ENCODE measurements at regions not wholly inside any gene's neighbourhood (a gene's known extent, or its start where the extent isn't known, plus 50 kb on each side); places are given as distances from the start of the nearest gene placed in this dataset.
"Not testable (repeated sequence)": the region's sequence is repeated elsewhere in the genome, so short reads cannot be mapped to it uniquely, and the experiment has no call there.

DNA sequence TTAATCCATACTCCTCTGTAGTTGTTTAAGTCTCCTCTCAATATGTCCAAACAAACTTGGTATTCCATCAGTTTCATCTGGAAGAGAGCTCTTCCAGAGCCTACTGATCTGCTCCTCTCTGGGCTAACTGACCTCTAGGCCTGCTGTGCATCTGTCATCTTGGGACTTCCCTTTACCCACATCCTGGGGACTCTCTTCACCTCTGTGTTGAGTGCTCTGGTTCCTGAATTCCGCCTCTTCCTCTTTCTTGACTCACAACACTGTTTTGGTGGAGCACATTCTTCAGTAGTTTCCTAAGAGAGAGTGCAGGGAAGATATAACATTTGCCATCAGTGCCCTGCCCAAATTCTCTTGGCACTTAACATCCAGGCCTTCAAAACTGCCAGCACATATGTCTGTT is 55.9 kb upstream of the NOTCH2NLA start:
- DNase-seq (ENCODE audit: low spot score in 2 of 2); in situ Hi-C loops (cut with MboI; ENCODE audit: low sequenced_read_pairs); H3K4me1 ChIP-seq; H3K9me3 ChIP-seq; H3K27me3 ChIP-seq (ENCODE audit: low read depth); H3K36me3 ChIP-seq (replicated peaks); H3K4me3 ChIP-seq: not testable (repeated sequence)

GRCh38 chr1:146283527-146283880 is 54.7 kb upstream of the NOTCH2NLA start:
- H3K36me3 ChIP-seq (replicated peaks); H3K27me3 ChIP-seq (ENCODE audit: low read depth); DNase-seq (ENCODE audit: low spot score in 2 of 2); H3K4me1 ChIP-seq; H3K9me3 ChIP-seq; H3K4me3 ChIP-seq; in situ Hi-C loops (cut with MboI; ENCODE audit: low sequenced_read_pairs): not testable (repeated sequence)

DNA sequence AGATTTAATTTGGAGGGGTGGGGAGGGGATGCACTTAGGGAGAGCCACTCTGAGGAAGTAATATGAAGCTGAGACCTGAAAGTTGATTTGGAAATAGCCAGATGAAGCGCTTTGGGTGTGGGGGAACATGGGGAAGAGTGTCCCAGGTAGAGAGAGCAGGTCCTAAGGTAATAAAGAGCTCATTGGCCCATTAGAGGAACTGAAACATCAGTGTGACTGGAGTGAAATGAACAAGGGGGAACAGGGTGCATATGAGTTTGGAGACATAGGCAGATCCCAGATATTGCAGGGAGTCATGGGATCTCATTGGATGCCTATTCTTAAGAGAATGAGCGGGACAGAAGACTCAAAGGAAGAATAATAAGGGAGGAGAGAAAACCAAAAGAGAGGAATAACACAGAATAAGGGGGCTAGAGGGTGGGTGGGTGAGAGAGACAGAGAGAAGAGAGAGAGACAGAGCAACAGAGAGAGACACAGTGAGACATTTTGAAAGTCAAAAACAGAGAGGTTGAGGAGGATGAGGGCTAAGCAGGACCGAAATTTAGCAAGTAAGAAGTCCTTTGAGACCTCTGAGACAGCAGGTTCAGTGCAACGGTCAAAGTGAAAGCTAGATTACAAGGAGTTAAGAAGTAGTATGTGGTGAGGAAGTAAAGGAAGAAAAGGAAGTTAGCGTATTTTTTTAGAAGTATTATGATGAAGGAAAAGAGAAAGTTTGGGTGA is 54.1 kb upstream of the NOTCH2NLA start:
- H3K27me3 ChIP-seq (ENCODE audit: low read depth); H3K4me1 ChIP-seq; H3K36me3 ChIP-seq (replicated peaks); H3K4me3 ChIP-seq; in situ Hi-C loops (cut with MboI; ENCODE audit: low sequenced_read_pairs); H3K9me3 ChIP-seq; DNase-seq (ENCODE audit: low spot score in 2 of 2): not testable (repeated sequence)

DNA sequence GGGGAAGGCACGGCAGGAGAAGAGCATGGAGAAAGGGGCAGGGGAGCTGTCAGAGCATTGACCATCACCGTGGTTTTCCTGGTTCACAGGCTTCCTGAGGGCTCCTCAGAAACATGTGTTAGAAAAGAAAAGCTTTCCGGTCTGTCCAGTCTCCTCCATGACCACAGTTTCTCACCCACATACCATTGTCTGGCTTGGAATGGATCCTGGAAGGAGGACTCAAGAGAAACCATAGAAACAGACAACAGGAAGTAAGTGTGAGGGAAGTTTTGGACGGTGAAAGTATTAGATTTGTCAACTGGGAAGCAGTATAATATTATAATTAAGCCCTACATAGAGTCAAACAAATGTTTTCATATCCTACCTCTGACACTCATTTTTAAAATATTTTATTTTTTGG is 52.7 kb upstream of the NOTCH2NLA start:
- H3K4me3 ChIP-seq; H3K27me3 ChIP-seq (ENCODE audit: low read depth); H3K9me3 ChIP-seq; in situ Hi-C loops (cut with MboI; ENCODE audit: low sequenced_read_pairs); H3K36me3 ChIP-seq (replicated peaks); DNase-seq (ENCODE audit: low spot score in 2 of 2); H3K4me1 ChIP-seq: not testable (repeated sequence)

DNA sequence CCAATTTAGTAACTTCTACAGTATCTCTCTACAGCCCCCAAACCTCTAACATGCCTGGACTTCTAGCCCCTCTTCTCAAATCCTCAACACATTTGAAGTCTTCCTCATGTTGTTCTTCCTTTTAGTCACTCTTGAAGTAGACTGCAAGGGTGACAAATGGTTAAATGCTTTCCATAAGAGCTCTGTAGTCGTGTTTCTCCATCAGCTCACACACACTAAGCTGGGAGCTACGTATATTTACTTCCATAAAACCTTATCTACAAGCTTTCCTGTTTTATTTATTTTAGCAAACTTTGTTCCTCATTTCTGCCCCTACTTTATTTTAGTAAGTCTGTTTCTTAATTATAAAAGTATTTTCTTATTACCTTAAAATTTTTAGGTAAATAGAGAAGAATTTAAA is 49.9 kb upstream of the NOTCH2NLA start:
- in situ Hi-C loops (cut with MboI; ENCODE audit: low sequenced_read_pairs); DNase-seq (ENCODE audit: low spot score in 2 of 2); H3K9me3 ChIP-seq; H3K4me3 ChIP-seq; H3K36me3 ChIP-seq (replicated peaks); H3K4me1 ChIP-seq; H3K27me3 ChIP-seq (ENCODE audit: low read depth): not testable (repeated sequence)
